Kidney tubule cell (primary cell): ENCODE measurements at regions not wholly inside any gene's neighbourhood (a gene's known extent, or its start where the extent isn't known, plus 50 kb on each side); places are given as distances from the start of the nearest gene placed in this dataset.
"Not testable (repeated sequence)": the region's sequence is repeated elsewhere in the genome, so short reads cannot be mapped to it uniquely, and the experiment has no call there.

Source experiments
- DNase-seq: peaks from one replicate; pipeline ENCODE4 v3.0.0-alpha.2; 2018; ENCODE audit warnings: low spot score

DNA sequence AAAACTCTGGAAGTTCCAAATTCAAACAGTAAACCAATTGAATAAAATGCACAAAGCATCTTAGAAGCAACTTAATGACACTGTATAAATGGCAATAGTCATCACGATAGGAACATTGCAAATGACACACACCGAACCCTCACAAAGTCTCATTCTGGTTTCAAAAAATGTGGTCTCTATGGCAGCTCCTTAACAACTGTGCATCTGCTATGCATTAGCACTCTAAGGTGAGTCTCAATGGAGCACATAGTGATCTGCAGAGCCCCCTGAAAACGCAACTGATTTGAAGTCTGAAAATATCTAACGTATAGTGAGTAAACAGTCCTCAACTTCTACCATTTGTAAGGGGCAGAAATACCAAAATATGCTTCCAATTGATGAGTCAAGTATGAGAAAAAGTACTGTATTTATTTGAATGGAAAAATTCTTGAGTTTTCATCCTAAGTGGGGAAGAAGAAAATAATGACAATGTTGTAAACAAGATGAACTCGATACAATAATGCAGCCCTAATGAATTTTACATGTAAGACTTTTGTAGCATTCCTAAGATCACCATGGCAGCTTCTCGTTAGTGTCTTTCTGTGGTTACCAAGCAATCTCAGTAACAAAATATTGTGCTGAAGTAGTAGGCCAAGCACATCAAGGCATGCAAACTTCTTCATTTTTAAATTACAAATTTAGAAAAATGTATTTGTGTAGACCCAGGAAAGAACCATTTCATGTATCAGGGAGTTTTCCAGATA, 517.5 kb upstream of the FAM174A start:
- DNase-seq, result no peak

DNA sequence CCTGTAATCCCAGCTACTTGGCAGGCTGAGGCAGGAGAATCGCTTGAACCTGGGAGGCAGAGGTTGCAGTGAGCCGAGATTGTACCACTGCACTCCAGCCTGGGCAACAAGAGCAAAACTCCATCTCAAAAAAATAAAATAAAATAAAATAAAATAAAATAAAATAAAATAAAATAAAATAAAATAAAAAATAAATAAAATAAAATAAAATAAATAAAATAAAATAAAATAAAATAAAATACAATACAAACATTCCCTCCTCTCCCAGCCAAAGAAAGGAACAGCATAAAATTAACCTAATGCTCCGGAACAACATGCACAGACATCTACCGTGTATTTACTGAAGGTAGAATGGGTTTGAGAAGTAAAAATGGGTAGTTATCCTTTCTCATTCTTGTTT, 521.9 kb upstream of the FAM174A start:
- DNase-seq, result not testable (repeated sequence)

- not testable (repeated sequence) for DNase-seq
These were observed 524.0 kb upstream of the FAM174A start for GRCh38 chr5:100011160-100011559.

- peak; percentile 67 for DNase-seq
These were observed 530.2 kb upstream of the FAM174A start for GRCh38 chr5:100004969-100005368.

- DNase-seq, result no peak
These were observed 536.9 kb upstream of the FAM174A start for GRCh38 chr5:99998319-99998718.

GRCh38 chr5:99995407-99995806, 539.8 kb upstream of the FAM174A start:
- DNase-seq, result no peak

DNA sequence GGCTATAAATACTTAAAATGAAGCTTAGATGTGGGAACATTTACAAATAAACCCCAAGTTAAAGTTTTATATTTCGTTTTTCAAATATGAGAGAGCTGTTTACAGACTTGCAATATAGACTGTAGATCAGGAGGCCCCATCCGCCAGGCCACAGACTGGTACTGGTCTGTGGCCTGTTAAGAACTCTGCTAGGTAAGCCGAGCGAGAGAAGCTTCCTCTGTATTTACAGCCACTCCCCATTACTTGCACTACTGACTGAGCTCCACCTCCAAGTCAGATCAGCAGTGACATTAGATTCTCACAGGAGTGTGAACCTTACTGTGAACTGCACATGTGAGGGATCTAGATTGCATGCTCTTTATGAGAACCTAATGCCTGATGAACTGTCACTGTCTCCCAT, 561.4 kb upstream of the FAM174A start:
- no peak for DNase-seq

GRCh38 chr5:99955962-99956361, 579.2 kb upstream of the FAM174A start:
- DNase-seq, result no peak

DNA sequence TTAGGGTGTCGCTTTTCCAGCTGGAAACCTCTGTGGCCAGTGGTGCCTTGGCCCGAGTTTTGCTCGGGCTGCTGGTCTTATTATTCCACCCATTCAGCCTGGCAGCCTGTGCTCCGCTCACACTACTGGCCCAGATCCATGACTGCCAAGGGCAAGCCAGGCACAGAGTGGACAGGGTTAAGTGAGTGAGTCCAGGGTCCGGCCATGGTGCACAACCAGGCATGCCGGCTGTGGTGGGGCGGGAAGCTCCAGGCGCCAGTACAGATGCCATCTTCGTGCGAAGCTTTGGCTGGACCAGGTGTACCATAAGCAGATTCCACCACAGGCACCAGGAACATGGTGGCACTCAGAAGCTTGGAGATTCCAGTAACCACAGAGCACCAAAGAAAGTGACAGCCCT, 580.2 kb upstream of the FAM174A start:
- DNase-seq, result no peak

GRCh38 chr5:99949969-99950524, 585.1 kb upstream of the FAM174A start:
- DNase-seq, result no peak

- DNase-seq, result no peak
These were observed 585.8 kb upstream of the FAM174A start for GRCh38 chr5:99949361-99949760.

DNA sequence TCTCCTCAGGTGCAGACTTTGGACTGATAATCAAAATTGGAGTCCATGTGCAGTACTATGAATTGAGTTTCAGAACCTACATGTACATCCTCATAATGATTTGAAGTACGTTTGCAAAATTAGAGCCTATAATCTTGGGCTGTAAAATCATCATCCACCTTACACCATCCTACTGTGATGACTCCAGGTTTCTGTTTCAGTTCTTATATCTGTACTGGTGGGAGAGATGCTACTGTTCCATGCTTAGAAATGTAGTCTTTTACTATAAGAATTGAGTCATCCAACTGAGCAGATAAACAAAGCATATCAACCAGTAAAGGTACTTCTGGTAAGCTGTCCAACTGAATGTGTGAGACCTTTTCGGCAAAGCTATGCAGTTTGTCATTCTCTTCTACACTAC, 586.3 kb upstream of the FAM174A start:
- DNase-seq, result no peak

DNA sequence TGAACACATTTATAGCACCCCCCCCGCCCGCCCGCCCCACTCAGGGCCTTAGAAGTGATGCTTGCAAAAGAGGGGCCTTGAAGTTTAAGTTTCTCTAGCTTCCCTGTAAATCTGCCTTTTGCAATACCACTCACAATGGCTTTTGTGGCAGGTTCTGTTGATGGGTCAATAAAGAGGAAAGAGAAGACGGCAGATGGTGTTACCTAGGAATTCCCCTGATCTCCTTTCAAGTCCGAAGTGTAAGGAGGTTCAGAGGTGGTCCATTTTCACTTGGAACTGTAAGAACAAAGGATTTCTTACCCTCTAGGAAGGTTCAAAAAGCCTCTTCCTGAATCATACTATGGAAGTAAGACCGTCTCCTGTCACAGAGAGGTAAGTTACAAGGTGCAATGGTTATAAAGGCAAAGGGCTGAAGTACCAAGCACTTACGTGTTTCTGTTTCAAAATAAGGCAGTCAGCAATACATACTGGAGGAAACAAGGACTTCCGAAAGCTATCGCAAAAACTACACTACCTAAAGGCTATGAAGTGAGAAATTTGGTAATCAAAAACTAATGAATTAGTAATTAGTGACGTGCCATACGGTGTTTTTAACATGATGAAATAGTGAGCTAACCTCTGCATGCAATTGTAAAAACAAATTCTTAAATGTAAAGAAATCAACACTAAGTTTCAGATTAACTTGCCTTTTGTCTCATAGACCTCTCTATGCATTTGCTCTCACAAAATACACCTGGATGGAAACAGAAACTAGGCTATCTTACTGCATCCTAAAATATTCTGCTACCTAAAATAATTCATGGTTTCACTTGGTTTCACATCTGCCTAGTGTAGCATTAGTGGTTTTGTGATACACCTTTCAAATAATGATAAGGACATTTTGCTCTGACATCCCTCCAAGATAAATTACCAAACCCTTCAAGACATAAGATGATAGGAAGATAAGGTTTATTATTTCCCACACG, 589.4 kb upstream of the FAM174A start:
- DNase-seq, result no peak

DNA sequence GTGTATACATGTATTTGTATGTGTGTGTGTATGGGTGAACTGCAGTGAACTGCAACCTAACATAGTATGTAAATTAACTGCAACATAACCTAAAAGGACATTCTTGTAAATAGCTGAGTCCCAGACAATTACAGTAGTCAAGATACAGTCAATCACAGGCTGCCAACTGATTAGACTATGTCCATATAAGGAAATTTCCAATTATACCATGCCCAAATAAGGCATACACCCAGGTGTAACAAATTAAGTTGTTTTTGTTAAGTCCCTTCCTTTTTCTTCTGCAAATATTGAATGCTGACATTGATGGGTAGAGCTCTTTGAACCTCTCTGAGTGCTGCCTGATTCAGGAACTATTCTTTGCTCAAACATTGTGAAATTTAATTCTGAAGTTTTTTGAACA, 594.6 kb upstream of the FAM174A start:
- DNase-seq, result no peak

DNA sequence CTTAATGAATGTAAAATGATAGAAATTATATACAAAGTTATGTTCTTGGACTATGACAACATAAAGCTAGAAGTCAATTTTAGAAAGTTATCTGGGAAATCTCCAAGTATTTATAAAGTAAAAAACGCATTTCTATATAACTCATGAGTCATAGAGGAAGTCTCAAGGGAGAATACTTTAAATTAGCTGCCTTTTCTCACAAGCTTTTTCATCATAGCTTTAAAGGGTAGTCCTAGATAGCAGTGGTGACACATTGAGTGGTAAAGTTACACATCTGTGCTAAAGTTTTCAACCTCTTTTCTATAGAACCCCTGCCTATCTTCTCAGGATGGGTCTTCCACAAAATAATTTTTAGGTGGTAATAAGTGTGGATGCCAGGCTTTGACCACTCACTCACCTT, 598.3 kb upstream of the FAM174A start:
- no peak for DNase-seq

DNA sequence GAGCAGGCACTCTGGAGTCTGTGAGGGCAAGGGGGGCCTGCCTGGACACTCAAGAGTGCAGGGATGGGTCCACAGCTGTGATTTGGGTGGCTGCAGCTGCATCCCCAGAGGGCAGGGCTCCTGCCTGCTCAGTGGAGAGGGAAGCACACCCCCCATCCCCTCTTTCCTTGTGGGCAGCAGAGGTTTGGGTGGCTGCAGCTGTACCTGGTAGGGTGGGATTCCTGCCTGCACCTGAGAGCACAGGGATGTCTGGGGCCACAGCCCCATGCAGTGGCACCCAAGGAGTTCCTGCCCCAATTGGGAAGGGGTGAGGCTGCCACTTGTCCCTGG, 605.4 kb upstream of the FAM174A start:
- no peak for DNase-seq

GRCh38 chr5:99929067-99929805, 605.9 kb upstream of the FAM174A start:
- no peak for DNase-seq

DNA sequence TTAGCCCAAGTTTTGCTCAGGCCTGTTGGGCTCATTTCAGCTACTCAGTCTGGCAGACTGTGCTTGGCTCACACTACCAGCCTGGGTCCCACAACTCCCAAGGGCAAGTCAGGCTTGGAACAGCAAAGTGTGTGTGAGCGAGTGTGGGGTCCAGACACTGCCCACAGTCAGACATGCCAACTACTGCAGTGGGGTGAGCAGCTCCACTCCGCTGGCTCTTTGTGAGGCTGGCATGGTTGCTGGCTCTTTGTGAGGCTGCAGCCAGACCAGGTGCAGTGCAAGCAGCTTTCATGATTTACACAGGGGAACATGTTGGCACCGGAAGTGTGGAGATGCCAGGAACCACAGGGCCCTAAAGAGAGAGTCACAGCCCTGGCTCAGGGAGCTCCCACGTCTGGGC, 606.7 kb upstream of the FAM174A start:
- DNase-seq, result no peak

DNA sequence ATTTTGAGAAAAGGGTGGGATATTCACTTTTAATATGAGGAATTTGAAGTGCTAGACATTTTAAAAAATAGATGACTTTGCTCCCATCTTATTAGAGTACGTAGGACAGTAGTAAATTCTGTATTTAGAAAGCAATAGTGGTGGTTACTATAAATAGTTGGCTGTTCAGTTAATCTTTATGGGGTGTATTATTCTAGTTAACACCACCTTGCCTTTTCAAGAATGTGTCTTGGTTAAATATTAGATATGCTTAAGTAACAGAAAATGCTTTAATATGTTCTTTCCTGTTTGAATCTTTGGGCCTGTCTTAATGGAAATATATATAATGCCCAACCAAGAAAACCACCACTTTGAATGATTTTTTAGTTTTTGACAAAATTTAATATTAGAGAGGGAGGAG, 608.7 kb upstream of the FAM174A start:
- DNase-seq, result peak; percentile 6

DNA sequence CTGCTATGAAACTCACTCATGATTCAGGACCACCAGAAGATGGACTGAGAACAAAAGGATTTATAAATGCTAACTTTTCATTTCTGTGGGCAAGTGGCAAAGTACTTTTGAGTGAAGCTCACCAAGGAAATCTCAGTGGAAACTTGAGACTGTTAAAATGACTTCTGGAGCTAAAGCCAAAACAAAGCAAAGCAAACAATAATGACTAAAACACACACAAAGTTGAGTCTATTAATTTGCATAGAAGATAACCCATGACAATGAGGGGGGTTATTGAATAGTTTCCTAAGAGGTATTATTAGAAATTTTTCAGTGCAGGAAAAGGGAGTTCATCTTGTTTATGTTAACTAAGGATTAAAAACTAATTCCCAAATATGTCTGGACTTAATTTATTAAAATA, 612.8 kb upstream of the FAM174A start:
- no peak for DNase-seq

GRCh38 chr5:99911971-99912370, 623.2 kb upstream of the FAM174A start:
- no peak for DNase-seq

DNA sequence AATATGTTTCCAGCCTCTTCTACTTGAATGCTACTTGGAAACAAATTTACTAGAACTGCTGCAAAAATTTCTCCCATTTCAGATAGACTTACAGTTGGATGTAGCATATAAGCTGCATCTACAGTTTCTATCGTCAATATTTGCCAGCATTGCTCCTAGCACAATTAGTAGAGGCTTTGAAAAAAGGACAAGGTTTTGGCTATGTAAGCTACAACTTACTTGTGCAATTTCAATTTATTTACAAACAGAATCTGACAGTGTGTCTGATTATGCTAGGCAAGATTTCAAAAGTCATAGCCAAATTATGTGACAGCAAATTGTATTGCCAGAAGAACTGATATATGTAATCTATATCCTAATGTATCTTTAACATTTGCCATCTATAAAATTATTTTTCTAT, 628.4 kb upstream of the FAM174A start:
- no peak for DNase-seq
